ENCODE measurements at regions not wholly inside any gene's neighbourhood (a gene's known extent, or its start where the extent isn't known, plus 50 kb on each side); places are given as distances from the start of the nearest gene placed in this dataset.

DNA sequence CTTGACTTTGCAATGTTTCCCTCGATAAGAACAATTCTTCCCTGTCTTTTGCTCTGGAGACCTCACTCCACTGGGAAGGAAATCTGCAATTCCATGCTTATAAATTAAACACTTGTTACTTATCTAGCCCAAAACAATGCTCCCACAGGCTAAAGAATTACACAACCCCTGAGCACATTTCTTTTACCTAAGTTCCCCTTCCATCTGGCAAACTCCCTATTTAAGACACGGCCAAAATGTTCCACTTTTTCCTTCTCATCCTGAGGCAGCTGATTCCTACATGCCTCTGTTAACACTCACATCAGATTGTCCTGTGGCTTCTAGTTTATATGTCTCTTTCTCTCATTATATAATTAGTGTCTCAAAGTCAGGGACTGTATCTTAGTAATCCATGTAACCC is 211.7 kb downstream of the COX18 start:
- no peak overlapping the region for H3K23ac ChIP-seq (ENCODE audit: insufficient read length, low read depth, low read length)
- Mint-ChIP-seq H3K9me3 (no peaks in the 10 kb centered on the region), H3K4me1 (no peaks in the 10 kb centered on the region), H3K27ac (no peak overlapping the region), H3K27me3 (ENCODE audit: low read depth) (no peaks in the 10 kb centered on the region; the same call in 1 of the 2 replicates), H3K36me3 (ENCODE audit: insufficient read depth in 1 of 3, low read depth in 3 of 3) (peaks cover 0 to 4% (median 0%) of the 10 kb centered on the region in 3 experiments; a peak in 2 of 7 replicates), H3K4me3 (no peak overlapping the region)
- H4K8ac ChIP-seq (replicated peaks; ENCODE audit: insufficient read length, low read depth, low read length): no peak overlapping the region
- H2AFZ ChIP-seq (ENCODE audit: low read length): no peak overlapping the region
- no peak overlapping the region for H3K18ac ChIP-seq (ENCODE audit: insufficient read length, low read depth, low read length)
- no peak overlapping the region for H2BK20ac ChIP-seq (ENCODE audit: low read depth, low read length, poor library complexity, severe bottlenecking)
- DNase-seq: no peak
- no peak overlapping the region for H3K56ac ChIP-seq (ENCODE audit: insufficient read length, low read depth, low read length)
- TF ChIP-seq, protein P1, sequence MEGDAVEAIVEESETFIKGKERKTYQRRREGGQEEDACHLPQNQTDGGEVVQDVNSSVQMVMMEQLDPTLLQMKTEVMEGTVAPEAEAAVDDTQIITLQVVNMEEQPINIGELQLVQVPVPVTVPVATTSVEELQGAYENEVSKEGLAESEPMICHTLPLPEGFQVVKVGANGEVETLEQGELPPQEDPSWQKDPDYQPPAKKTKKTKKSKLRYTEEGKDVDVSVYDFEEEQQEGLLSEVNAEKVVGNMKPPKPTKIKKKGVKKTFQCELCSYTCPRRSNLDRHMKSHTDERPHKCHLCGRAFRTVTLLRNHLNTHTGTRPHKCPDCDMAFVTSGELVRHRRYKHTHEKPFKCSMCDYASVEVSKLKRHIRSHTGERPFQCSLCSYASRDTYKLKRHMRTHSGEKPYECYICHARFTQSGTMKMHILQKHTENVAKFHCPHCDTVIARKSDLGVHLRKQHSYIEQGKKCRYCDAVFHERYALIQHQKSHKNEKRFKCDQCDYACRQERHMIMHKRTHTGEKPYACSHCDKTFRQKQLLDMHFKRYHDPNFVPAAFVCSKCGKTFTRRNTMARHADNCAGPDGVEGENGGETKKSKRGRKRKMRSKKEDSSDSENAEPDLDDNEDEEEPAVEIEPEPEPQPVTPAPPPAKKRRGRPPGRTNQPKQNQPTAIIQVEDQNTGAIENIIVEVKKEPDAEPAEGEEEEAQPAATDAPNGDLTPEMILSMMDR (conservative IDR thresholded peaks at IDR 0.05): no peak
- no peaks in the 10 kb centered on the region for H3K23me2 ChIP-seq (ENCODE audit: insufficient read length, low read depth, low read length, poor library complexity, severe bottlenecking)
- no peak overlapping the region for H3K14ac ChIP-seq (ENCODE audit: insufficient read depth, low read length)
- no peak overlapping the region for H3K9ac ChIP-seq (ENCODE audit: extremely low read depth, insufficient read length, low read length)
- no peak overlapping the region for H2BK12ac ChIP-seq (ENCODE audit: insufficient read length, low read depth, low read length)
- H2AK5ac ChIP-seq (ENCODE audit: insufficient read length, low read length): no peak overlapping the region
- no peaks in the 10 kb centered on the region for H3K27me3 ChIP-seq (ENCODE audit: insufficient read depth, low read length)
- H3K79me1 ChIP-seq (ENCODE audit: insufficient read depth, low read depth, low read length, poor library complexity, severe bottlenecking): no peaks in the 10 kb centered on the region
- no peak overlapping the region for H2BK15ac ChIP-seq (ENCODE audit: low read depth, low read length)
- no peaks in the 10 kb centered on the region for H4K20me1 ChIP-seq (ENCODE audit: control insufficient read depth, insufficient read depth, insufficient read length)
- no peak overlapping the region for H2BK120ac ChIP-seq (ENCODE audit: low read depth, low read length, poor library complexity, severe bottlenecking)
- no peak overlapping the region for H4K91ac ChIP-seq (ENCODE audit: insufficient read length, low read depth, low read length)
- no peak overlapping the region for H3K27ac ChIP-seq (ENCODE audit: insufficient read length, low read depth, low read length)
- H3T11ph ChIP-seq (ENCODE audit: low read length): no peak overlapping the region
- H3K79me2 ChIP-seq (ENCODE audit: insufficient read depth, low read length): no peaks in the 10 kb centered on the region
- no peaks in the 10 kb centered on the region for H3K9me3 ChIP-seq (ENCODE audit: control insufficient read depth, low read depth, low read length)
- no peak overlapping the region for H2BK5ac ChIP-seq (ENCODE audit: insufficient read length, low read length)
- H3K4ac ChIP-seq (ENCODE audit: low read depth, low read length): no peak overlapping the region
- H4K5ac ChIP-seq (ENCODE audit: insufficient read length, low read depth, low read length): no peak overlapping the region
- WGBS (ENCODE audit: extremely low coverage, insufficient read length, low lambda C conversion rate): no CpG with 5 or more reads among the region's 2 CpGs
- H3K4me1 ChIP-seq (ENCODE audit: insufficient read depth, low read length): no peaks in the 10 kb centered on the region
- H3K4me2 ChIP-seq (ENCODE audit: insufficient read depth, insufficient read length, low read length): no peak overlapping the region

Measured in H9 (cell line).